ENCODE measurements at regions not wholly inside any gene's neighbourhood (a gene's known extent, or its start where the extent isn't known, plus 50 kb on each side); places are given as distances from the start of the nearest gene placed in this dataset.

GRCh38 chr13:97569841-97570240 is 135.9 kb downstream of the RAP2A start (continued):
- no peak for TF ChIP-seq GTF2F1 (IDR thresholded peaks at IDR 0.05; ENCODE audit: borderline replicate concordance, low read depth, low read length)
- no peak for TF ChIP-seq POLR2A (IDR thresholded peaks at IDR 0.05; ENCODE audit: control extremely low read depth in 1 of 2, low read depth in 2 of 2, low read length in 2 of 2)
- no peak for TF ChIP-seq ATF2 (IDR thresholded peaks at IDR 0.05; ENCODE audit: low read length)
- no peak for TF ChIP-seq CBX8 (IDR thresholded peaks at IDR 0.05; ENCODE audit: borderline replicate concordance, low read depth, low read length)
- TF ChIP-seq SP4 (IDR thresholded peaks at IDR 0.05; ENCODE audit: low read length): no peak
- TF ChIP-seq RAD21 (IDR thresholded peaks at IDR 0.05 in 1 of 2, conservative IDR thresholded peaks at IDR 0.05 in 1 of 2; ENCODE audit: low read depth in 2 of 2, low read length in 2 of 2): no peak
